HG03378 (cell line): ENCODE measurements at regions not wholly inside any gene's neighbourhood (a gene's known extent, or its start where the extent isn't known, plus 50 kb on each side); places are given as distances from the start of the nearest gene placed in this dataset.
"Not testable (repeated sequence)": the region's sequence is repeated elsewhere in the genome, so short reads cannot be mapped to it uniquely, and the experiment has no call there.

Source experiments
- ATAC-seq: cut with Tn5 transposase; IDR thresholded peaks from one replicate; pipeline ENCODE4 v1.9.1; 2021; ENCODE audit warnings: mild to moderate bottlenecking, moderate library complexity; ENCODE audit not compliant: unreplicated experiment

- not testable (repeated sequence) for ATAC-seq
Measured at GRCh38 chr21:27768046-27768637, 801.3 kb upstream of the ADAMTS5 start.

GRCh38 chr21:27764056-27764455 is 797.2 kb upstream of the ADAMTS5 start:
- ATAC-seq, result no peak

- no peak for ATAC-seq
Measured at GRCh38 chr21:27761623-27762022, 794.7 kb upstream of the ADAMTS5 start.

- ATAC-seq, result no peak
Measured at GRCh38 chr21:27759820-27760219, 792.9 kb upstream of the ADAMTS5 start.

- no peak for ATAC-seq
Measured at GRCh38 chr21:27759091-27759659, 792.3 kb upstream of the ADAMTS5 start.

- no peak for ATAC-seq
Measured at GRCh38 chr21:27756191-27756590, 789.3 kb upstream of the ADAMTS5 start.

GRCh38 chr21:27743971-27744564 is 777.2 kb upstream of the ADAMTS5 start:
- no peak for ATAC-seq

GRCh38 chr21:27741736-27742135 is 774.8 kb upstream of the ADAMTS5 start:
- ATAC-seq, result no peak

GRCh38 chr21:27740084-27740483 is 773.2 kb upstream of the ADAMTS5 start:
- ATAC-seq, result no peak

GRCh38 chr21:27739187-27739586 is 772.3 kb upstream of the ADAMTS5 start:
- ATAC-seq, result no peak

- no peak for ATAC-seq
Measured at GRCh38 chr21:27735699-27736098, 768.8 kb upstream of the ADAMTS5 start.

GRCh38 chr21:27734146-27734545 is 767.3 kb upstream of the ADAMTS5 start:
- ATAC-seq, result no peak

- ATAC-seq, result no peak
Measured at GRCh38 chr21:27725916-27726315, 759.0 kb upstream of the ADAMTS5 start.

GRCh38 chr21:27722095-27722494 is 755.2 kb upstream of the ADAMTS5 start:
- ATAC-seq, result no peak

- ATAC-seq, result no peak
Measured at GRCh38 chr21:27721675-27722074, 754.8 kb upstream of the ADAMTS5 start.

GRCh38 chr21:27719226-27719625 is 752.3 kb upstream of the ADAMTS5 start:
- ATAC-seq, result no peak

- no peak for ATAC-seq
Measured at GRCh38 chr21:27715131-27715530, 748.2 kb upstream of the ADAMTS5 start.

- no peak for ATAC-seq
Measured at GRCh38 chr21:27713154-27714109, 746.5 kb upstream of the ADAMTS5 start.

GRCh38 chr21:27704567-27705166 is 737.8 kb upstream of the ADAMTS5 start:
- ATAC-seq, result no peak

GRCh38 chr21:27703791-27704190 is 736.9 kb upstream of the ADAMTS5 start:
- no peak for ATAC-seq

GRCh38 chr21:27700974-27701614 is 734.2 kb upstream of the ADAMTS5 start:
- ATAC-seq, result no peak
